ENCODE measurements at regions not wholly inside any gene's neighbourhood (a gene's known extent, or its start where the extent isn't known, plus 50 kb on each side); places are given as distances from the start of the nearest gene placed in this dataset.

DNA sequence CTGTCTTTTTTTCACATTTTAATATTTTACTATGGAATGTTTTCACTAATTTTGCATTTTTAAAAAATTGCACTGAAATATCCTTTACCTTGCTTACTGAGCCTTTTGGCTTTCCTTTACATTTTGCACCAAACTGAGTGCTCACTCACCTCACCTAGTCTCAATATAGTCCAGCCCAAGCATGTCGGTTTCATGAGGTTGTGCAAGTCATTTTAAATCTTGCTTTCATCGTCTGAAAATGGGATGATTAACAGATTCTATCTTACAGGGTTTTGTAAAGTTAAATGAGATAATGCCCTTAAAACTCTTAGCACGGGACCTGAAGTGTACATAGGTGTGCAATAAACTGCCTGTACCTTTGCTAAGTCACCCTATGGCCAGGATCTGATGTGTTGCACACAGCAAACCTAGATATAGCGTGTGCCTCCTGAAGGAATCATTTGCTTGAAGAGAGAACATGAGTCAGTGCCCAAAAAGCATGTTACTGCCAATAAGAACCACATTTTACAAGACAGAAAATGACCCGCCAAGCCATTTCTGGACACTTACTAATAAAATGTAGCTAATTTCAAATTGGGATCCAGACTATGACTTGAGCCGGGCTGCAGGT lies 199.8 kb downstream of the JCAD start:
- H3K9me3 ChIP-seq (ENCODE audit: low read depth, low read length): no peaks in the 10 kb centered on the region
- H3K27me3 ChIP-seq (ENCODE audit: insufficient read depth, low read length): no peaks in the 10 kb centered on the region
- no peaks in the 10 kb centered on the region for H3K4me1 ChIP-seq (ENCODE audit: insufficient read depth, low read length)
- H3K4me3 ChIP-seq (ENCODE audit: low read length): no peak overlapping the region

DNA sequence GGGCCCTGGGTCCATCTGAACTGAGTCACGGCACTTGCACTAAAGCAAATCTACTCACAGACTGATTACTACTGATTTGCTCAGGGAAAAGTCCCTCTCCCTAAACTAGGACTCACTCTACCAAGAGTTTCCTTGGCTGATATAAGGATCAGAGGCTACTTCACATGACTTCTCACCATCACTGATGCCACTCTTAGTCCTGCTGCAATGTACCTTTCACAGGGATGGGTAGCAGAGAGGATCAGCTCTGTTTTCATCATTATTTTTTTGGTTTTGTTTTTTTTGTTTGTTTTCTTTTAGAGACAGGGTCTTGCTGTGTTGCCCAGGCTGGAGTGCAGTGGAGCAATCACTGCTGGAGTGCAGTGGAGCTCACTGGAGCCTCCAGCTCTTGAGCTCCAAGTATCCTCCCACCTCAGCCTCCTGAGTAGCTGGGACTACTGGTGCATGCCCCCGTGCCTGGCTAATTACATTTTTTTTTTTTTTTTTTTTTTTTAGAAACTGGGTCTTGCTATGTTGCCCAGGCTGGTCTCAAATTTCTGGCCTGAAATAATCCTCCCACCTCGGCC lies 200.6 kb downstream of the JCAD start:
- Histone ChIP-seq H3K4me1 (ENCODE audit: insufficient read depth, low read length) (no peaks in the 10 kb centered on the region), H3K27me3 (ENCODE audit: insufficient read depth, low read length) (no peaks in the 10 kb centered on the region), H3K4me3 (ENCODE audit: low read length) (no peak overlapping the region), H3K9me3 (ENCODE audit: low read depth, low read length) (no peaks in the 10 kb centered on the region)

DNA sequence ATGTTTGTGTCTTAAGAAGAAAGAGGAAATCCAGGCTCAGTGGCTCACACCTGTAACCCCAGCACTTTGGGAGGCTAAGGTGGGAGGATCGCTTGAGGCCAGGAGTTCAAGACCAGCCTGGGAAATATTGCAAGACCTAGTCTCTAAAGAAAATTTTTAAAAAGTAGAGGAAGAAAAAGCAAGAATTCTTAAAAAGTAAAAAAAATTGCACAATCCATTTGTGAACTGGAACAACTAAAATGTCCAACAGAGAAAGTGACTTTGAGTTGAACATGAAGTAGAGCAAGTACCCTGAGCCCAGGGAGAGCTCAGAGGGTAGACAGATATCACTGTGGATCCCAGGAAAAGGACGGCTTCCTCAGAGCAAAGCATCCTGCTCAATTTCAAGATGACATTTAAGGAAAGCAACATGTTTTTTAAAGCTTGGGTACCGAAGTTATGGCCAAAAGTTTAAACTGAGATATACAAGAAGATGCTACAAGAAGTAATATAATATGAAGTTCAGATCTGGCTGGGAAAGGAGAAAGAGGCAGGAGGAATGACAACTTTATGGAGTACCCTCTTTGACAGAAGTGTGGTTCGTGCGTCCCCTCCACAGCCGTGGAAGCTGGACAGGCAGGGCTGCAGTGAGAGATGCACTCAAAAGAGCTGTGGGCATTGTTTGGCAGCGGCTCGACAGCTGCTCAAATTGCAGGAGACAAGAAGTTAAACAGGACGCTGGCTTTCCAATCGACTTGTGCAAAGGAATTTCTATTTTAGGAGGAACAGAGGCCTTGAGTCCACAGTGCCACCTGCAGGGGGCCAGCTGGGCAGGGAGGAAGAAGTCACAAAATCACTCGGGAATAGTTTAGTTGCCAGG lies 201.3 kb downstream of the JCAD start:
- H3K4me1 ChIP-seq (ENCODE audit: insufficient read depth, low read length): no peaks in the 10 kb centered on the region
- H3K4me3 ChIP-seq (ENCODE audit: low read length): no peak overlapping the region
- H3K9me3 ChIP-seq (ENCODE audit: low read depth, low read length): no peaks in the 10 kb centered on the region
- H3K27me3 ChIP-seq (ENCODE audit: insufficient read depth, low read length): no peaks in the 10 kb centered on the region

DNA sequence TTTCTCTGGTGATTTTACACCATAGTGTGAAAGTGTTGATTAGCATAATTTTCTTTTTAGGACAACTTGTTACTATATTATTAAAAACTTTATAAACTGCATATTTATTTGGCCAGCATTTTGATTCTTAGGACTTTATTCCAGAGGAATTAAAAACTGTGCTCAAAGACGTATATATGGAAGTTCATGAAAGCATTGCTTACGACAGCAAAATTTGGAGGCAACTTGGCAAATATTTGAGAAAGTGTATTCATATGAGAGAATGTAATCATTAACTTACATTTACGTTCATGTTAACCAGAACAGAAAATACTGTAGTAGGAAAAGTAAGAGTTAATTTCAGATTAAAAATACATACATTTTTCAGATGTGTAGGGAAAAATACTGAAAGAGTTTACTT lies 203.1 kb downstream of the JCAD start:
- Histone ChIP-seq H3K4me3 (ENCODE audit: low read length) (no peak overlapping the region), H3K9me3 (ENCODE audit: low read depth, low read length) (no peaks in the 10 kb centered on the region), H3K27me3 (ENCODE audit: insufficient read depth, low read length) (no peaks in the 10 kb centered on the region), H3K4me1 (ENCODE audit: insufficient read depth, low read length) (no peaks in the 10 kb centered on the region)

DNA sequence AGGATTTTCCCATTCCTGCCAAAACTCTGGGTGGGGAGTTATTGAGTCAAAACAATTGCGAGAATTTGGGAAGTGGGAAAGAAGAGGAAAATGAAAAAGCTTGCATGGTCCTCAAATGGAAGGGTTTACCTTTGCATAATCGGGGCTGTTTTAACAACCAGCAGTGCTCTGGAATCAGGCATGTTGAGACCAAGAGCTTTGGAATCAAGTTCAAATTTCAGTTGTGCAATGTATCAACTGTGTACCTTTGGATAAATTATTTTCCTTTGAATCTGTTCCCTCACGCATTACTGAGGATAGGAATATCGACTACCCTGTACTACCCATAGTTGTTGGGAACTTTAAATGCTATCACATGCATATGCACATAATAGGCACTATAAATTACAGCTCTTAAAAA lies 205.5 kb downstream of the JCAD start:
- H3K4me3 ChIP-seq (ENCODE audit: low read length): no peak overlapping the region

DNA sequence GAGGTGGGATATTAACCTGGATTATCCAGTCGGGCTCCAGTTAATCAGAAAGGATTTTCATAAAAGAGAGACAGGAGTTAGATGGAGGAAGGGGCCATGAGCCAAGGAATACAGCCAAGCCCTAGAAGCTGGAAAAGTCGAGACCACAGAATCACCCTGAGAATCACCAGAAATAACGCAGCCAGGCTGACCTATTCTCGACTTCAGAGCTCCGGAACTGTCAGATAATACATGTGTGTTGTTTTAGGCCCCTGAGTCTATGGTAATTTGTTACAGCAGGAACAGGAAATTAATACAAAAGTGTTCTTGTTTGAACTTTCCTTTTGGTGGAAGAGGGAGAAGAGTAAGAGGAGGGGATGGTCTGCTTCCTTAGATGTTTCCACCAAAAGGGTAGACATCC lies 208.1 kb downstream of the JCAD start:
- no peaks in the 10 kb centered on the region for H3K9me3 ChIP-seq (ENCODE audit: low read depth, low read length)
- H3K27me3 ChIP-seq (ENCODE audit: insufficient read depth, low read length): no peaks in the 10 kb centered on the region
- H3K4me1 ChIP-seq (ENCODE audit: insufficient read depth, low read length): no peaks in the 10 kb centered on the region
- H3K4me3 ChIP-seq (ENCODE audit: low read length): no peak overlapping the region

More for the DNA sequence above, 205.5 kb downstream of the JCAD start:
- H3K4me1 ChIP-seq (ENCODE audit: insufficient read depth, low read length): no peaks in the 10 kb centered on the region
- no peaks in the 10 kb centered on the region for H3K27me3 ChIP-seq (ENCODE audit: insufficient read depth, low read length)
- H3K9me3 ChIP-seq (ENCODE audit: low read depth, low read length): no peaks in the 10 kb centered on the region

DNA sequence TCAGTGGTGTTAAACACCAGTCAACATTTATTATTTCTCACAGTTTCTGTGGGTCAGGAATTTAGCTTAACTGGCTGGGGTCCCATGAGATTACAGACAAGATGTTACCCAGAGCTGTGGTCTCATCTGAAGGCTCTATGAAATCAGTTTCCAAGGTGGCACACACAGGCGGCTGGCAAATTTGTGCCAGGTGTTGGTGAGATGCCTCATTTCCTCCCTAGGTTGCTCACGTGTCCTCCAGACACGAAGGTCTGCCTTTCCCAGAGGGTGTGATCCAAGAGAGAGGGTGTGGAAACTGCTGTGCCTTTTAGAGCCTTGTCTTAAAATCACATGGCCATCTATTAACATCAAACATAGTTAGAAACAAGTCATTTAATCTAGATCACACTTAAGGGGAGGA lies 209.0 kb downstream of the JCAD start:
- Histone ChIP-seq H3K4me3 (ENCODE audit: low read length) (no peak overlapping the region), H3K9me3 (ENCODE audit: low read depth, low read length) (no peaks in the 10 kb centered on the region), H3K4me1 (ENCODE audit: insufficient read depth, low read length) (no peaks in the 10 kb centered on the region), H3K27me3 (ENCODE audit: insufficient read depth, low read length) (no peaks in the 10 kb centered on the region)

DNA sequence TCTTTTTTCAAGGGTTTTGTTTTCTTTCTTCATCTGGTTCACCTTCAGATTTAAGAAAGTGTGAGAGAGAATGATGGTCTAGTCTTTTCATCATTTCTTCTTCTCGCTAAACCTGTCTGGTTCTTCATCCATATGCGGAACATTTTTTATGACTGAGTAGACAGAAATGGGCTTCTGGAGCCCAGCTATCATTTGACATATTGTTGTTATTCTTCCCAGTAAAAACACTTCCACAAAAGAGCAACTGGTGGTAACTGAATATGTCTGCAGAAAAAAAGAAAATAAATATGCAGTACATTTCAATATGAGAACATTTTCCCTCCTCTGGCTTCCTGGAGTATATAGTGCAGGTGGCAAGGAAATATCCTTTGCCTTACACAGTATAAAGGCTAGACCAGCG lies 209.5 kb downstream of the JCAD start:
- H3K4me3 ChIP-seq (ENCODE audit: low read length): no peak overlapping the region
- H3K9me3 ChIP-seq (ENCODE audit: low read depth, low read length): no peaks in the 10 kb centered on the region
- no peaks in the 10 kb centered on the region for H3K4me1 ChIP-seq (ENCODE audit: insufficient read depth, low read length)
- H3K27me3 ChIP-seq (ENCODE audit: insufficient read depth, low read length): no peaks in the 10 kb centered on the region

DNA sequence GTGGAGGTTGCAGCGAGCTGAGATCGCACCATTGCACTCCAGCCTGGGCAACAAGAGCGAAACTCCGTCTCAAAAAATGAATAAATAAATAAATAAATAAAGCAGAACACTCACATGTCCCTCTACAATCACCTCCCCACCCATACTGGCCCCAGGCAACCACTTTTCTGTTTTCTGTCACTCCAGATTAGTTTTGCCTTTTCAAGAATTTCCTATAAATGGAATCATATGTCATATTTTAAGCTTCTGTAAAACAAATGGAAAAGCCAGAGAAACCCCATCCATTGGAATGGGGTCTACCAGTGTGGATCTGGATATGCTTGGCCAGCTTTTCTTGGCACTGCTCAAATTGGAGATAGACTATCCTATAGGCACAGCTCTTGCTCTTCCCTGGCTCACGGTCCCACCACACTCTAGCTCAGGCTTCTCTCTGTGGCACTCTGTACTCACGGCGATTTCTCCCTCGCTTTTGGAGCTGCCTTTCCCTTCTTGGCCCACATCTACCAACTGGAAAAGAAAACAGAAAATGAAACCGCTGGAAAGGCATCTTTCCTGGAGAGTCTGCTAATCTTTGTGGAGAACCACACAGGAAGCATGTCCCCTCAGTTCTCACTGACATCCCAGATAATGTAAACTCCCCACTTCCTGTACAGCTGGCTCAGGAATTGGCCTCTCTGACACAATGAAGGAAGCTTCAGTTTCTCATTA lies 210.1 kb downstream of the JCAD start:
- Histone ChIP-seq H3K9me3 (ENCODE audit: low read depth, low read length) (no peaks in the 10 kb centered on the region), H3K27me3 (ENCODE audit: insufficient read depth, low read length) (no peaks in the 10 kb centered on the region), H3K4me1 (ENCODE audit: insufficient read depth, low read length) (no peaks in the 10 kb centered on the region), H3K4me3 (ENCODE audit: low read length) (no peak overlapping the region)

DNA sequence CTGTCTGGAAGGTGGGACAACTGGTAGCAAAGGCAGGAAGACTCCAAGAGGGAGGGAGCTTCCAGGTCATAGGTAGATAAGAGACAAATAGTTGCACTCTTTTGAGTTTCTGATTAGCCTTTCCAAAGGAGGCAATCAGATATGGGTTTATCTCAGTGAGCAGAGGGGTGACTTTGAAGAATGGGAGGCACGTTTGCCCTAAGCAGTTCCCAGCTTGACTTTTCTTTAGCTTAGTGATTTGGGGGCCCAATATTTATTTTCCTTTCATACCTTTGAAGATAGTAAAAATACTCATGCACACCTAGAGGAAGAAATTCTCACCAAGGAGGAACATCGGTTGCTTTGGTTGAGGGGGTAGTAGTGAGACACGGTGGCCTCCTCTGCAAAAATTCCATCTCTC lies 212.1 kb upstream of the SVIL start:
- Histone ChIP-seq H3K4me1 (ENCODE audit: insufficient read depth, low read length) (no peaks in the 10 kb centered on the region), H3K9me3 (ENCODE audit: low read depth, low read length) (no peaks in the 10 kb centered on the region), H3K27me3 (ENCODE audit: insufficient read depth, low read length) (no peaks in the 10 kb centered on the region), H3K4me3 (ENCODE audit: low read length) (no peak overlapping the region)

DNA sequence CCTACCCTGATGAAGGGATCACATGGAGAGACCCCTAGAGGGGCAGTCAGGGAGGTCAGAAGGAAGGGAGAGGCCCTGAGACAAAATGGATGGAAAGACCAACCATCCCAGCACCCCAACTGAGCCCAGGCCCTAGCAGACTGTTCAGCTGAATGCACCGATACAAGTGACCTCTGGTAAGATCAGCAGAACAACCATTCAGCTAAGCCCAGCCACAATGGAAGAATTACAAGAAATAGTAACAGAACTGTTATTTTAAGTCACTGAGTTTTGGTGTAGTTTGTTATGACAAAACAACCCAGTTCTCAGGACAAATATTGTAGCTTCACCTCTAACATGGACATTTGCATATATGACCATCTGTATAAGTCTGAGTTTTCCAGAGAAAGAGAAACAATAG lies 210.4 kb upstream of the SVIL start:
- Histone ChIP-seq H3K9me3 (ENCODE audit: low read depth, low read length) (no peaks in the 10 kb centered on the region), H3K4me1 (ENCODE audit: insufficient read depth, low read length) (no peaks in the 10 kb centered on the region), H3K4me3 (ENCODE audit: low read length) (no peak overlapping the region), H3K27me3 (ENCODE audit: insufficient read depth, low read length) (no peaks in the 10 kb centered on the region)

DNA sequence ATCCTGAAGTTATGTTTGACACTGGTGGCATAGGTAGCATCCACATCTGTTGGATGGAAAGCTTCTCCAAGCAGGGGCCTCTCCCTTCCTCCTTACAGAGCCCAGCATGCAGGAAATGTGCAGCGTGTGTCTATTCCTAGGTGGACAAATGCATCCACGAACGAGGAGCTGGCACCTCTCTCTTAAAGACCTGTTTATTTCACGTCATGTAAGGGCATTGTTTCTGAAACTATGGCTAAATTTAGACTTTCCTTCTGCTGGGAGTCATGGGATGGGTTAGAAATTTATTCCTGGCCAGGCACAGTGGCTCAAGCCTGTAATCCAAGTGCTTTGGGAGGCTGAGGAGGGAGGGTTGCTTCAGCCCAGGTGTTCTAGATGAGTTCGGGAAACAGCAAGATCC lies 208.4 kb upstream of the SVIL start:
- no peaks in the 10 kb centered on the region for H3K4me1 ChIP-seq (ENCODE audit: insufficient read depth, low read length)
- no peaks in the 10 kb centered on the region for H3K9me3 ChIP-seq (ENCODE audit: low read depth, low read length)
- no peak overlapping the region for H3K4me3 ChIP-seq (ENCODE audit: low read length)
- no peaks in the 10 kb centered on the region for H3K27me3 ChIP-seq (ENCODE audit: insufficient read depth, low read length)

DNA sequence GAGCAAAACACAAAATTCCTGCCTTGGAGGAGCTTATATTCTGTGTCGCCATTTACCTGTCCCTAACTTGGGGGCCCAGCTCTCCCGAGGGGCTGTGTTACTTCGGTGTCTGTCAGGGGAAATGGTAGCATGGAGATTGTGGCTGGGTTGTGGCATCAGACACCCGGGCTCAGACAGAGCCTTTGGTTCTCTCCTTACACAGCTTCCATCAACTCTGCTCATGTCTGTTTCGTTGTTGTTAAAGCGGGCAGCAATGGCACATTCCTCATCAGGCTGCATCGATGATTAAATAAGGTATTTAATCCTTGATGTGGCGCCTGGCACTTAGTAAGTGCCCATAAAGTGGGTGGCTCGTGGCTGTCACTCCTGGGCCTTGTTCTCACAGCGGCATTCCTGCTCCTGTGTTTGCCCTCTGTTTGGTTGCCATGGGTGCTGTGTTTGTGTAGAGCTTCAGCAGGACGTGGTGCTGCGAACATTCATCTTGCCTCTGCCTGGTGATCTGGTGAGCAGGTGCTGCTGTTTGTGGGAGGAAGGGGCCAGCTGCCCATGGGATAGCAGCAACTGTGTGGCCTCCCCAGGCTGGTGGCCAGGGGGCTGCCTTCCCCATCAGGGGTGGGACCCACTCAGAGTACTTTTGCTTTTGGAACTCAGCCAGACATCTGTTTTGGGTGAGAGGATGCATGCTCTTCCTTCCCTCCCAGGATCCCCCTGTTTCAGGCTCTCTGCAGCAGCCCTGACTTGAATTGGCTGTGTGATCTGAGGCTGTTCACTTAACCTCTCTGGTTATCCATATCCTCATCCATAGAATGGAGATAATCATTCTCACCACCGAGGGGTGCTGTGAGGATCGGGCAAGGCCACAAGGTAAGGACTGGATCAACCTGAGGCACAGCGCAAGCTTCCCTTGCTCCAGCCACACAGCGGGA lies 207.2 kb upstream of the SVIL start:
- no peaks in the 10 kb centered on the region for H3K27me3 ChIP-seq (ENCODE audit: insufficient read depth, low read length)

DNA sequence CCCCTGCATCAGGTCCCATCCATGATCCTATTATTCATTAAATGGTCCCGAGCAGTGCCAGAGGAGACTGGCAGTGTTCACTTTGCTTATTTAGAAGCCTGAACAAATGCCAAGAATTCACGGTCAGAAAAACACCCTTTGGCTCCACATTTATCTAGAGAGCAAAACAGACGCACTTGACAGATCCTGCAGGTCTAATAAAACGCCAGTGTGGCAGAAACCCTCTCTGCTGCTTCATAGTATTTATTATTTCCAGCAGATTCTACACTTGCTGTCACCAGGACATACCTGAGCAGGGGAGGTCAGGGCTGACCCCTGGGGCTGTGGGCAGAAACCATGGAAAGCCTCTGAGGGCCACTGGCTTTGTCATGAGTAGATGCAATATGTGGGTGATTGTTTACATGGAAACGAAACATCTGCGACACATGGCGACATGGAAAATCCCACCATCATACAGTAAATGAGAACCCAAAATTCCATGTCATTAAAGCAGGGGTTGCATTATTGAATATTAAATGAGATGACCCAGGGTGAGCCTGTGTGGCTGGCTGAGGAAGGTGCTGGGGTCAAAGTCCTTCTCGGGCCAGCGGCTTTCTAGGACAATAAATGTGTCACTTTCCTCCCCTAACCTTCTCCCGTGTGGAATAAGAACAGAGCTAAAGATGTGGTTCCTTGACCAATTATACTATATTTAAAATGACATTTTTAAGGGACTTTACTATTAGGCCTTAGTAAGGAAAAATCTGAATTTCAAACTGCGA lies 205.9 kb upstream of the SVIL start:
- H3K27me3 ChIP-seq (ENCODE audit: insufficient read depth, low read length): no peaks in the 10 kb centered on the region
- H3K4me1 ChIP-seq (ENCODE audit: insufficient read depth, low read length): no peaks in the 10 kb centered on the region

More for the DNA sequence above, 207.2 kb upstream of the SVIL start:
- Histone ChIP-seq H3K4me1 (ENCODE audit: insufficient read depth, low read length) (no peaks in the 10 kb centered on the region), H3K9me3 (ENCODE audit: low read depth, low read length) (no peaks in the 10 kb centered on the region), H3K4me3 (ENCODE audit: low read length) (no peak overlapping the region)

More for the DNA sequence above, 205.9 kb upstream of the SVIL start:
- Histone ChIP-seq H3K9me3 (ENCODE audit: low read depth, low read length) (no peaks in the 10 kb centered on the region), H3K4me3 (ENCODE audit: low read length) (no peak overlapping the region)
